ENCODE measurements at regions not wholly inside any gene's neighbourhood (a gene's known extent, or its start where the extent isn't known, plus 50 kb on each side); places are given as distances from the start of the nearest gene placed in this dataset.

GRCh38 chr20:11229772-11230171, 556.0 kb upstream of the JAG1 start:
- DNase-seq: no peak

- no peak for DNase-seq
These were observed 557.2 kb upstream of the JAG1 start for GRCh38 chr20:11230999-11231398.

DNA sequence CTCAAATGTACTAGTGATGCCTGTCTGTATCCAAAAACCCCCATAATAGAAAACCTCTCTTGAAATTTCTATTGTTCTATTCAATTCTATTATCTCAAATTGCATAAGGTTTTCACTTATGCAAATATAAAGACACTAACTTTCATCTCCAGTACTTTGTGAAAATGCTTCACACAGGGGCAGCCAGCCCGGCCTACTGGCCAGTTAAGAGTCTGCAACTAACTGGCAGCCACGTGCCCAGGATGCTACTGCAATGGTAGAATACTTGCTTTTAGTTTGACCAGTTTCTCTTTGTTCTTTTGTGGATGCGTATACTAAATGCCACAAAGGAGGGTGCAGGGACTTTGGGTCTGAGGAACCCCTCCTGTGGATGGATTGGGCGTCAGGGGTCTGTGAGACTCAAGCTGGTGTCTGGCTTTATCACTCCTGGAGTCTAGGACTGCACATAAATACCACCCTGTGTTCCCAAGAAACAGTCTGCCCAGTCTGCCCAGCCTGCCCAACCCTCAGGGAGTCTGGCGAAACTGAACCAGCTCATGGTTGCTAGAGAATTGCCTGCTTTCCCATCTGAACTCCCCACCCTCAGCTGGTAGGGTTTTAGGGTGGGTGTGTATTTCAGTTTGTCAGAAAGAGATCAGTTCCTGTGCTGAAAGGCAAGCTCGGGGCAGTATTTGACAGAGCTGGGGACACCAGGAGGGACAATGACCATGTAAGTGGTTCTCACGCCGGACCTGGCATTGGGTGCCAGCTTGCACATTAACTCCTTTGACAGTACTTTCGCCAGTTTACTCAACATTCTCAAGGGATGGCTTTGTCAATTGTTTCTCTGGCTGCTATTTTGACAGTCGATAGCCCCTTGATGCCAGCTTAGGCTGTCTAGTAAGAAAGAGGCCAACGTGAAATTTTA, 558.2 kb upstream of the JAG1 start:
- DNase-seq: no peak

- no peak for DNase-seq
These were observed 559.1 kb upstream of the JAG1 start for GRCh38 chr20:11232896-11233295.

DNA sequence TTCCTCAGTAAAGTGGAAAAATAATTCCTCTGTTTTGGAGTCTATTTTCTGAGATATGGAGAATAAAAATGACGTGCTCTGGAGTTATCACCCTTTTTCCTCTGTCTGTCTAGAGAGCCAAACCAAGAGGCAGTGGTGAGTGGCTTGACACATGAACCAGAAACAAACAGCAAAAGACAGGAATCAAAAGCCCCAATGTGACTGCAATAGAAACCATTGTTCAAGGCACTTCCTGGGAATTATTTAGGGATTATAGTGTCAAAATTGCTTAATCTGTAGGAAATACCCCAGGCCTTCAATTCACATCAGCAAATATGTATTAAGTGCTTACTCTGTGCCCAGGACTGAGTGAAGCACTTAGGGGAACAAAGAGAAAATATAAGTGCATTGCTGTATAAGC, 560.4 kb upstream of the JAG1 start:
- no peak for DNase-seq

DNA sequence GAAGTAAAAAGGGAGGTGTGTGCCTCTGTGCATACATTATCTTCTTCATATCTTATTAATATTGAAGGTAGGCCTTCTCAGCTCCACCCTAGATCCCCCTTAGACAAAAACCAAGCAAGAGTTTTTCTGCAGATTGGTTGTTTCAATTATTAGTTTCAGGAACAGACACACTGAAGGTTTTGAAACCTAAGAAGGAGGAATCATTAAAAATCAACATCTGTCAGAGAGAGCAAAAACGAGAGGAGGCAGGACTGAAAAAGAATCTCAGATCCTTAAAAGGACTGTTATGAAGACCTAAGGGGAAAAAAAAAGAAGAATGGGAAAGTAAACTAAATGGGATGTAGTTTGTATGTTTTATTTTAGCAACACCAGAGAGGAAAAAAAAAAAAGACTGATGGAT, 560.8 kb upstream of the JAG1 start:
- DNase-seq: no peak

- DNase-seq: no peak
These were observed 561.3 kb upstream of the JAG1 start for GRCh38 chr20:11235058-11235457.

- no peak for DNase-seq
These were observed 568.5 kb upstream of the JAG1 start for GRCh38 chr20:11242320-11242719.

DNA sequence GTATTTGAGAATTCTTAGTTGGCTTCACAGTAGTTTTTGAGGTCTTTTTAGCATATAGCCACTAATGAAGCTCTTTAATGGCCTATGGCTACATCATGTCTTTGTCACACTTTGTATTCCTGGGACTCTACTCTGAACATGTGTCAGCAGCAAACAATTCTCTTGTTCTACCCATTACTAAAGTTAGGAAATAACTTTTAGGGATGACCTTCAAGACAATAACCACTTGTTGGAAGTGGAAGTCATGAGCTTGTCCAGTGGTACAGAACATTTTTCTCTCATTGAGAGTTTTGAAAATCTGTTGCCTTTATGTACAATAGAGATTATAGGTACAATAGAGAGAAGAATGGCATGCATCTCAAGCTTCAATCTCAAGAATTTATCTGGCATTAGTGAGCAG, 571.6 kb upstream of the JAG1 start:
- no peak for DNase-seq

DNA sequence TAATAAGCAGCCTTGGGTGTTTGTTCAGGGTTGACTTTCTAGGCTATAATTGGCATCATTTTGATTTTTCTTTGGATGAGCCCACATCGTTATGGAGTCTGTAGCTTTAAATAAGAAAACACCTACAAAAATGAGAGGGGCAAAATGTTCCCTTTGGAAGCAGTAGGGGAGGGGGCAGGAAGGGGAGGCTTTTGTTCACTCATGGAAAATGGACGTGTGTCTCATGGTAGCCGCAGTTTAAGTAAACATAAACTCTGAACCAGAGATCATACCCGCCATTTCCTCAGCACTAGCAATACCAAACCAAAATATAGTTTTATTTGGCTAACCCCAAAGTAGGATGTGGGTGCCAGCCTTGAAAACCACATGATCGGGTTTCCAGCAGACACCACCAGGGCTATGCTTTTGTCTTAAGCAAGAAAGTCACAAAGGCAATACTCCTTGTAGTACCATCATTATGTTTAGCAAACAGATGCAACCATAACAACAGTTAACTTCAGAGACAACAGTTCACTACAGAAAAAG, 572.5 kb upstream of the JAG1 start:
- no peak for DNase-seq

GRCh38 chr20:11247046-11248010, 573.5 kb upstream of the JAG1 start:
- no peak for DNase-seq

GRCh38 chr20:11248011-11248409, 574.2 kb upstream of the JAG1 start:
- no peak for DNase-seq

- DNase-seq: peak; percentile 94 to 95
These were observed 575.2 kb upstream of the JAG1 start for GRCh38 chr20:11248687-11249638.

- no peak for DNase-seq
These were observed 575.9 kb upstream of the JAG1 start for GRCh38 chr20:11249683-11250082.

GRCh38 chr20:11252447-11252846, 578.6 kb upstream of the JAG1 start:
- no peak for DNase-seq

DNA sequence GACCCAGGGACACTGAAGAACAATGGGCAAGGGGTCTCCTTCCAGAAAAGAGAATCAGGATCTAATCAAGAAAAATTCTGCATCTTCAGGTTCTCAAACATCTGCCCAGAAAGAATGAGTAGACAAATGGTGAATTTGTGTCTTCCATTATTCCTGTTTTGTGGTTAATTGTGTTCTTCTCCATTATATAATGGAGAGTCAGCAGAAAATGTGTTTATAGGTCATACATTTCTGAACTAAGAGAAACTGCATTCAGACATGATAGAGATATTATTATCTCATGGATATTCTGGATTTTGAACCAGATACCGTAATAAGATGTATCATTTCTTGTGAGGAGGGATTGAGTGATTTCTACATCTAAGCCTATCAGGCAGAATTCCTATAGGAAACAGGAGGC, 581.7 kb upstream of the JAG1 start:
- no peak for DNase-seq

DNA sequence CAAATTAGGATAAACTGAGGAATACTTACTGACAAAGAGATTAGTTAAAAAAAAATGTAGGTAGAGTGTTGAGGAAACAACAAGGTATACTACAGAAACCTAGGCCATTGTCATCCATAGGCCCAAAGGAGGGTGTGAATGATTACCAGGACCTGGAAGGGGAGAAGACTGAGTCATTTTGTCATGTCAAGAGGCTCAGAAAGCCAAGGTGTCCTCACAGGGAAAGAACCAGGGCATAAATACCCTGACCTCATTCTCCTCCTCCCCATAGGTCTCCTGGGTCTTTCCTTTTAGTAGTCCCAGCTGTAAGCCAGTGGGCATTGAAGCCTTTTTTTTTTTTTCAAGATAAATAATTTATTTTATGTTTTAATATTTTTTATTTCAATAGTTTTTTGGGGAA, 582.1 kb upstream of the JAG1 start:
- DNase-seq: no peak

GRCh38 chr20:11260611-11261010, 586.8 kb upstream of the JAG1 start:
- no peak for DNase-seq

DNA sequence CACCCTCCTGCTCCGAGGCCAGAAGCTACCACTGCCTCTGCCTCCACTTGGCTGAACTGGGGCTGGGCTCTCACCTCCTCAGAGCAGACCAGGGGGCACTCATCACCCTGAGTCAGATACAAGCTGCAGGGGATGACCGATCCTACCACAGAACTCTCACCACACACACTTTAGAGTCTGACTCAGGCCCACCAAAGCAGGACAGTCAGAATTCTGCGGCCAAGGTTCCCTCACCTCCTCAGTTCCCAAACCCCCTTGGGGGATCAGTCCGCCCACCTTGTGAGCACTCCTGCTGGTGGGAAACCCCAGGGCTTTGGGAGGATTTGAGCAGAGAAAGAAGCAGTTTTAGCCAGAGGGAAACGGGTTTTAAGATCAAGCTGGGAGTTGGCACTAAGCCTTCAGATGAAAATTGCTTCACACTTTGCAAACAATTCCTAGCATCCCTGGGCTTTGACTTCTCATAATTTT, 587.8 kb upstream of the JAG1 start:
- no peak for DNase-seq

- no peak for DNase-seq
These were observed 592.8 kb upstream of the JAG1 start for GRCh38 chr20:11266571-11266970.

DNA sequence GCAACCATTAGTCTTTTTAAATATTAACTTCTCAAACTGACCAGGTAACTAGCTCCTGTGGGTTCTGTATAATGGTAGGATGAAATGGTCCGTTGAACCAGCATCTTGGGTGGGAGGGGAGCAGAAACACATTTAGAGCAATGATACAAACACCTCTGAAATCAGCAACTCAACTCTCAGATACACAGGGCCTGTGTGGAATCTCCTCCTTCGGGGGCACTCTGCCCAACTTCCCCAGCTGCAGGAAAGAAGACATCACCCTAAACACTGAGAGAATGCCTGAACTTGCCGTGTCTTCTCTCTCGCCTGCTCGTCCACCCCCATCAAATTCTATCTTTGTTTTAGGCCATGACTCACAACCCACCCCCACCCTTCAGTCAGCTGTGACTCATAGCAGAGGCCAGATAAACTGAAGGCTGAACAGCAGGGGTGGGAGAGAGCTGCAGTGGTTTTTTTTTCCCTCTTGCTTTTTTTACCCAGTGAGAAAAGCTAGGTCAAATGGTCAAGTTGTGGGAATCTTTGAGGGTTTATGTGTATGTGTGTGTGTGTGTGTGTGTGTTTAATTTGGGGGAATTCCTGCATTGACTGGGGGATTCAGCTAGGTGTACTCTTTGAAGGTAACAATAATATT, 593.4 kb upstream of the JAG1 start:
- DNase-seq: no peak
